Embryonic facial prominence (tissue), 1 donor: ENCODE measurements at regions not wholly inside any gene's neighbourhood (a gene's known extent, or its start where the extent isn't known, plus 50 kb on each side); places are given as distances from the start of the nearest gene placed in this dataset.
"Not testable (repeated sequence)": the region's sequence is repeated elsewhere in the genome, so short reads cannot be mapped to it uniquely, and the experiment has no call there.

Experiments
- DNase-seq: peaks from one replicate; pipeline ENCODE4 v3.0.0-alpha.2; 2016; ENCODE audit errors: extremely low spot score

DNA sequence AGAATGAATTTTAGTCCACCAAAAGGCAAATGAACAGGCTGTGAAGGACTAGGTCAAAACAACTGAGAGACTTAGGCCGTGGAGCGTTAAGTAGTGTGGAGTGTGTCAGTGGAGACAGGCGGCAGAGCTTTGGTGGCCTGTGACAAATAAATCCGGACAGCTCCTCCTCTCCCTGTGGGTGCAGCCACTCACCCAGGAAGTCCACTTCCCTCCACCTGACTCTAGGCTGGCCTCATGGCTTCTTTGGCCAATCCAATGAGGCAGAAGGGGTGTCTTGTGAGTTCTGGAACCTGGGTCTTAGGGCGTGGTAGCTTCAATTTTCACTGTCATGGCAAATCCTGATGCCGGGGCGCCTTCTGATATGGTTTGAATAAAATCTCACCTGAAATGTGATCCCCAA is 180.9 kb upstream of the C14orf180 start:
- DNase-seq: no peak

DNA sequence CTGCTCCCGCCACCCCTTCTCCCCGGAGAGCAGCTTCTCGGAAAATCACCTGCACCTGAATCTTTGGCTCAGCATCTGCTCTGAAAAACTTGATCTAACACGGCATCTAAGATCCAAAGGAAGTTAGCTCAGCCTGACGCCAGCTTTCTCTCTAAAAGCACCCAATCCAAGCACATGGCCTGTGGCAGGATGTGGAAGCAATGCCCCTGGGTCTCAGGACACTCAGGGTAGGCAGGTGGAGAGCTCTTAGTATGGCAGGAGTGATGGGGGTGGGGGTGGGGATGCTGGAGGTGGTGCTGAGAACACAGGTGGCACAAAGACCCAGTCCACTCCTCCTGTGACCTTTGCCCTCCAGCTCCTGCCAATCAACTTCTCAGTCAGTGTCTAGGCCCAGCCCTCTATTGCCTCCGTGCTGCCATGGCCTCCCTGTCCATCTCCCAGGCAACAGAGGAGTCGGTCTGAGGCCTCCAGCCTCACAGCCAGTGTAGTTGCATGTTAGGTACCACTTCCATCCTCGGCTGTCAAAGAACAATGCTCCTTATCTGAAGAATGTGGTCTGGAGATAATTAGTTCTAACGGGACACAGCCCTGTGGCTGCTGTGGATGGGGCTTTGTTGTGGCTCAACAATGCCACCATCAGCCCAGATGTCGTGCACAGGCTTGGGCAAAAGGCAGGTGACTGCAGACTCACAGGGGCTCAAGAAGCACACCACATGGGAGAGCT is 180.0 kb upstream of the C14orf180 start:
- no peak for DNase-seq

DNA sequence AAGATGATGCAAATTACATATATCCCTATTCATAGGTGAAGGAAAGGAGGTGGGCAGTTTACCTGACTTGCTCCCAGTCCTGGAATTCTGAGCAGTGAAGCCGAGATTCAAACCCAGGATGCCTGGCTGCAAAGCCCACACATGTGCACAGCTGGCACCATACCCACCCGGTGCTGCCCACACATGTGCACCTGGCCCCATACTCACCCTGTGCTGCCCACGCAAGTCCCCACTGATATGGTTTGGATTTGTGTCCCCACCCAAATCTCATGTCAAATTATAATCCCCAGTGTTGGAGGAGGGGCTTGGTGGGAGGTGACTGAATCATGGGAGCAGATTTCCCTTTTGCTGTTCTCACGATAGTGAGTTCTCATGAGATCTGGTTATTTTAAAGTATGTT is 179.2 kb upstream of the C14orf180 start:
- no peak for DNase-seq

DNA sequence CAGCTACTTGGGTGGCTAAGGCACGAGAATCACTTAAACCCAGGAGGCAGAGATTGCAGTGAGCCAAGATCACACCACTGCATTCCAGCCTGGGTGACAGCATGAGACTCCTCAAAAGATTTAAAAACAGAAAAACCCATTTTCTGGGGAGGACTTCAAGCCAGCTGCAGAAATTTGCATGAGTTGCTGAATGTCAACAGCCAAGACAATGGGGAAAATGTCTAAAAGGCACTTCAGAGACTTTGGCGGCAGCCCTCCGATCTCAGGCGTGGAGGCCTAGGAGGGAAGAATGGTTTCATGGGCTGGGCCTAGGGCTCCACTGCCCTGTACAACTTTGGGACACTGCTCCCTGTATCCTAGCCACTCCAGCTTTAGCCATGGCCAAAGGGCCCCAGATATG is 177.8 kb upstream of the C14orf180 start:
- DNase-seq: no peak

DNA sequence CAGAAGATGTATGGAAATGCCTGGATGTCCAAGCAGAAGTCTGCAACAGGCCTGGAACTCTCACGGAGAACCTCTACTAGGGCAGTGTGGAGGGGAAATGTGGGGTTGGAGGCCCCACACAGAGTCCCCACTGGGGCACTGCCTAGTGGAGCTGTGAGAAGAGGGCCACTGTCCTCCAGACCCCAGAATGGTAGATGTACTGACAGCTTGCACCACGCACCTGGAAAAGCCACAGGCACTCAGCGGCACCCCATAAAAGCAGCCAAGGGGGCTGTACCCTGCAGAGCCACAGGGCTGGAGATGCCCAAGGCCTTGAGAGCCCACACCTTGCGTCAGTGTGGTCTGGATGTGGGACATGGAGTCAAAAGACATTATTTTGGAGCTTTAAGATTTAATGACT is 177.3 kb upstream of the C14orf180 start:
- not testable (repeated sequence) for DNase-seq

DNA sequence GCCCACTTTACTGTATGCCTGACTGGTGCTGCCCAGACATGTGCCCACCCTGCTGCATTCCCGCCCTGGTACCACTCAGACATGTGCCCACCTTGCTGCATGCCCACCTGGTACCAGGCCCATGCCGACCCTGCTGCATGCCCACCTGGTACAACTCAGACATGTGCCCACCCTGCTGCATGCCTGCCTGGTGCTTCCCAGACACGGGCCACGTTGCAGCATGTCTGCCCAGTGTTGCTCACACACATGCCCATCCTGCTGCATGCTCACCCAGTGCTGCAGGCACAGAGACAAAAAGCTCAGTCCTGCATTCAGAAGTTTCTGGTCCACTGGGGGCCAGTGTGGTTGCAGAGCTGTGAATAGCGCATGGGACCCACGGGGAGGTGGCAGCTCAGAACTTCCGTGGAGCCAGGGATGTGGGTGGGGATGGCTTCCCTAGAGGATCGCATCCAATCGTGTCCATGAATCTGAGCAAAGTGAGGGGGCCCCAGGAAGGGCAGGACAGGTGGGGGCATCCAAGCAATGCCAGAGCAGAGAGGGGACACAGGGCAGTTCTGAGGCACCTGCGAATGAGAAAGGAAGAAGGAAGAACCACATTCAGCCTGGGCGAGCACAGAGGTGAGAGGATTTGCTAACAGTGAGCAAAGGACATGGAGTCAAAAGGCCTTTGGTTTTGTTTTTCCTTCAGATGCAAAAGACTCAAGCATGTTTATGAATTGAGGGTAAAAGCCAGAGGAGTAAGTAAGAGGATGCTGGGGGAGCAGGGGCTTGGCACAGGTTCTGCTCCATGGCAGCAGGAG is 175.9 kb upstream of the C14orf180 start:
- no peak for DNase-seq

DNA sequence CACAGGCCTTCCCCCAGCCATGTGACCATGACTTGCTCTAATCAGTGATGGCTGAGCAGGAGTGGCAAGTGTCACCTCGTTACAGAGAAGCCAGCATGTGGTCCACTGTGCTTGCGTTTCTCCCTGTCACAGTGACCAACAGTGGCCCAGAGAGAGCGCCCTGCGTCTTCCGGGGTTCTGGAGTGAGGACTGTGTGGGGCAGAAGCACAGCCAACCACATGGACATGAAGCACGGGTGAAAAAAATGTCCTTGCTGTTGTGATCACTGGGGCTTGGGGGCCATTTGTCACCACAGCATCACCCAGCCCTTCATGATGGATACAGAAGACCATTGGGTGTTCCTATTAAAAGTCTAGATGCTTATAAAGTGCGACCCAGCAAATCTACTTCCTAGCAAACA is 174.6 kb upstream of the C14orf180 start:
- no peak for DNase-seq

DNA sequence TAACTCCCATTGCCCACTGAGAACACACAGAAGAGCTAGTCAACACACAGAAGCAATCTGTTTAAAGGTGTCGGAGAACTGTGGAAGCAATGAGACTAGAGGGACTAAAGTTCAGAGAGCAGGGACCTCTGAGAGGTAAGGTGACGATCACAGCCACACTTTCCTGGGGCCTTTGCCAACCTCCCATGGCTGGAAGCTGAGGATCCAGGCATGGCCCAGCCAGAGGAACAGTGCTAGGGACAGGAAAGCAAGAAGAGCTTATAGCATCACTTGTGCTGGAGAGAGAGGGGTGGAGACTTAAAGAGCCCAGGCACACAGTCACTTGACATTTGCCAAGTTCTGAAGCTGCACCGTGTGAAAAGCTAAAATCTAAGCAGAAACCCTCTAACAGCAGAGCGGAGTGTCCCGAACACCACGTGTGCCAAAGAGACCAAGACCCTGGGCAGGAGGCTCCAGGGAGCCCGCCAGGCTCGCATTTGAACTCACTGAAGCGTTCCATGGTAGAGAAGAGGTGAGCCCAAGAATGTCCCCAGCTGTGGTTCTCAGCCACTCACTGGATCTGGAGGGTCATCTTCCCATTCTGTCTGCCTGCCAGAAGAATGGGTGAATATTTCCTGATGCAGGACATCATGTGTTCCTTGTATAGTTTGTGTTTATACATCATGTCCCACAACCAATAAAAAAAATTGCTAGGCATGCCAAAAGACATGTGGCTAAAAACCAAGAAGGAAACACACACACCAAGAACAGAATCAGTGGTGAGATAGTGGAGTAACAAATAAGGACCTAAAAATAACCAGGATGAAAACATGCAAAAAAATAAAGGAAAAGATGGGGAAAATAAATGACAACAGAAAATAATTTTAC is 174.0 kb upstream of the C14orf180 start:
- DNase-seq: no peak

DNA sequence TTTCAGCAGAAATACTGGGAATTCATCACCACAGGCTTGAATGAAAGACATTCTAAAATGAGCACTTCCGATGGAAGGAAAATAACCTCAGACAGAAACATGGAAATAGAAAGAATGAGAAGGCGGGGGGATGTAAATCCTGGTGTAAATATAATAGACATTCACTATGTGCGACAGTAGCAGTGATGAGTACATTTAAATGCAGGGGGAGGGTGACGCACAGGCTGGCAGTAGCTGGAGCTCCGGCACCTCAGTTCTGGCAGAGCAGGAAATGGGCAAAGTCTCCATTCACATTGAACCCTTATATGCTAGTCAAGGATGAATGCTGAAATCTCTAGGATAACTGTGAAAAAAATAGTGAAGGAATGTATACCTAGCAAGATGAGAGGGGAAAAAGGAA is 172.7 kb upstream of the C14orf180 start:
- DNase-seq: no peak

DNA sequence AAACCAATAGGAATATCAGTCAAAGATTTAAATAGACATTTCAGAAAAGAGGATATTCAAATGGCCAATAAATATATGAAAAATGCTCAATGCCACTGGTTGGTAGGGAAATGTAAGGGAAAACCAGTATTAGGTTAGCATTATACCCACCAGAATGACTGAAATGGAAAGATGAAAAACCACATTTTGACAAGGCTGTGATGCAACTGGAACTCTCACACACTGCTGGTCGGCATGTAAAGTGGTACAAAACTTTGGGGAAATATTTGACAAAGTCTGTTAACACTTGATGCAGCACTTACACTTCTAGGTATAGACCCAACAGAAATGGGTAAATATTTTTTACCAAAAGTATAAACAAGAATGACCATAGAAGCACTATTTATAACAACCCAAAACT is 163.2 kb upstream of the C14orf180 start:
- DNase-seq: no peak

DNA sequence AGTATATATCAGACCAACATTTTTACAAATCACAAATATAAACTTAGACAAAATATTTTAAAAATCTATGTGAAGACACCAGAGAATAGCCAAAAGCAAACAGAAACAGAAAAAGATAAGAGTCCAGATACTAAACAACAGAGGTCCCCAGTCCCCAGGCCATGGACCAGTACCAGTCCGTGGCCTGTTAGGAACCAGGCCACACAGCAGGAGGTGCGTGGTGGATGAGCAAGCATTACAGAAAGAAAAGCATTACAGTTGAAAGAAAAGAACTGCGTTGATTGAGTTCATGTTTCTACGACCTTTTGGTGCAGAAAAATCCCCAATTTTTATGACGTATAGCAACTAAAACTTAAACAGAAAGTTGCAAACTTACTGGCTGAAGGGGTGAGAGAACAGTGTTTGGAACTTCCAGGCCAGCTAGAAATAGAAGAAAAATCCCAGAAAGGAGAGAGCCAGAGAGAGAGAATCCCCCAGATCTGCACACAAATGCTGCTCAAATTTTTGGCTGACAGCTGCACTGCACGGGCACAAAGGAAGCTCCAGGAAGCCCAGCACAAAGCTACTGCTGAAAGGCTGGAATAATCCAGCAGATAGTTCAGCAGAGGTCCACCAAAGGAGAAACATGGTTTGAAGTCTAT is 159.6 kb upstream of the C14orf180 start:
- no peak for DNase-seq

DNA sequence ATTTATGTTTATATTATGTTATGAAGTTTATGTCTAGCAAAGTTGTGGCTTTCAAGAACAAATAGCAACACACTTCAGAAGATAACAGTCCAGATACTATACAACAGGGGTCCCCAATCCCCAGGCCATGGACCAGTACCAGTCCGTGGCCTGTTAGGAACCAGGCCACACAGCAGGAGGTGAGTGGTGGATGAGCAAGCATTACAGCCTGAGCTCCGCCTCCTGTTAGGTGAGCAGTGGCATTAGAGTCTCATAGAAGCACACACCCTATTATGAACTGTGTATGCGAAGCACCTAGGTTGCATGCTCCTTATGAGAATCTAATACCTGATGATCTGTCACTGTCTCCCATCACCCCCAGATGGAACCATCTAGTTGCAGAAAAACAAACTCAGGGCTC is 159.0 kb upstream of the C14orf180 start:
- not testable (repeated sequence) for DNase-seq

DNA sequence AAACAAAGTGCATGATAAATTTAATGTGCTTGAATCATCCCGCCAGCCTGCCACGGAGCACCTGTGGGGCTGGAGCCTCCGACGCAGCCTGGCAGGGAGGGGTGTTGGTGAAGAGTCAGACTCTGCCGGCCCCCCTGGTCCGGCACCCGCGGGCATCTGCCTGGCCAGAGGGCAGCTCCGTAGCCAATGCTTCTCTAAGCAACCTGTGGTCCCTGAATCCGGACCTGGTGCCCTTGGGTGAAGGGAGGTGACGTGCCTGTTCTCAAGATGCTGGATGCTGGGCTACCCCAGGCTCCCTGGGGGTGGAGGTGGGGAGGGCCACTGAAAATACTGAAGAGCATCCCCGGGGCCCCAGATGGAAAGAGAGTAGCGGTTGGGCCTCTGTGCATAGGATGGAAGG is 158.6 kb upstream of the C14orf180 start:
- DNase-seq: no peak

DNA sequence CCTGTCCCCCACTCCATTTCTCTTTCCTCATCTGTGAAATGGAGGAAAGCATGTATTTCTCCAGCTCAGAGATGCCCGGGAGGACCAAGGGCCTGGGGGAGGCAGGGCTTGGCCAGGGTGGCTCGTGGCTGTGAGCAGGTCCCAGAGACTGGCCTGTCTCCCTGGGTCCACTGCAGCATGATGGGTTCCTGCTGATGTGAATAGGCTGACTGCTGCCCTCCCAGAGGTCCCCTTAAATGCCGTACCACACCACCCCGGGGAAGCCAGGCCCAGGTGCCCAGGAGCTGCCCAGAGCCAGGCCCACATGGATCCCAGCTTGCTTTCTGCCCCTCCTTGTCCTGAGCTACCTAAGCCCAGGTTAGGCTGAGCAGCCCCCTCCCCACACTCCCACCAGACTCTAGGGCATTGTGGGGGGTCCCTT is 158.2 kb upstream of the C14orf180 start:
- DNase-seq: no peak

DNA sequence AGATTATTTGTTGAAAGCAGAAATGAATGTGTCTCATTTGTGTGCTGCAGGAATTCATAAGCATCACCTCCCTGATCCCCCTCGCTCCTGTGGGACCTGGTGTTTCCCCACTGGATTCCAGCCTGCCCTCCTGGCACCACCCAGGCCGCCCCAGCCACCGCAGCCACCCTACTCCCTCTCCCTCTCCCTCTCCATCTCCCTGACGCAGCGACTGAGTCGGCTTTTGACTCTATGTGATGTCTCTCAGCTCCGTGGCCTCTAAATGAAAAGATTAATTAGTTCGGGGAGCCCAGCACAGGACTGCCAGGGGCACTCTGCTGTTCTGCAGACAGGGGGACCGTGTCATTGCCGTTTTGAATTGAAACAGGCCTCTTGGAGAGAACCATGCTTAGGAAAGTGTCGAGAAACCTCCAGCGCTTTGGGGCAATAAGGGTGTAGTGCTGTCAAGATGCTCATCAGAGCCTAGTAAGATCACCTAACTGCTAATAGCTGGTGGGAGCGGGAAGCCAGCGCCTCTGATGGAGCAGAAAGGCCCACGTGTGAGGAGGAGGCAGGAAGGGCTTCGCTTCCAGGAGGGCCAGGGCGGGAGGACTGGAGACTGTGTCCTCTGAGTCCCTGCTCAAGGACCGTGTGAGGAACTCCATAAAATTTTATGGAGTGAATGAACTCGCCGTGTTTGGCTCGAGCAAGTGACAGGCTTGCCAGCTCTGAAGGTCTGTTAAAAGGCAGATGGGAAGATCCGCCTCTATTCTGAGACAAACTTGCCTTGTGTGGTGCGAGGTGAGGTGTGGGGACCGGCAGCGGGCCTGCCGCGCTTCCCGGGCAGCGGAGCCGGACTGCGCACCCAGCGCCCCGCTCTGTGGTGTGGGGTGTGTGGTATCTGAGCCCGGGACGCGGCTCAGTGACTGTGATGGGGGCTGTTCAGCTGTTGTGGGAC is 157.4 kb upstream of the C14orf180 start:
- no peak for DNase-seq

DNA sequence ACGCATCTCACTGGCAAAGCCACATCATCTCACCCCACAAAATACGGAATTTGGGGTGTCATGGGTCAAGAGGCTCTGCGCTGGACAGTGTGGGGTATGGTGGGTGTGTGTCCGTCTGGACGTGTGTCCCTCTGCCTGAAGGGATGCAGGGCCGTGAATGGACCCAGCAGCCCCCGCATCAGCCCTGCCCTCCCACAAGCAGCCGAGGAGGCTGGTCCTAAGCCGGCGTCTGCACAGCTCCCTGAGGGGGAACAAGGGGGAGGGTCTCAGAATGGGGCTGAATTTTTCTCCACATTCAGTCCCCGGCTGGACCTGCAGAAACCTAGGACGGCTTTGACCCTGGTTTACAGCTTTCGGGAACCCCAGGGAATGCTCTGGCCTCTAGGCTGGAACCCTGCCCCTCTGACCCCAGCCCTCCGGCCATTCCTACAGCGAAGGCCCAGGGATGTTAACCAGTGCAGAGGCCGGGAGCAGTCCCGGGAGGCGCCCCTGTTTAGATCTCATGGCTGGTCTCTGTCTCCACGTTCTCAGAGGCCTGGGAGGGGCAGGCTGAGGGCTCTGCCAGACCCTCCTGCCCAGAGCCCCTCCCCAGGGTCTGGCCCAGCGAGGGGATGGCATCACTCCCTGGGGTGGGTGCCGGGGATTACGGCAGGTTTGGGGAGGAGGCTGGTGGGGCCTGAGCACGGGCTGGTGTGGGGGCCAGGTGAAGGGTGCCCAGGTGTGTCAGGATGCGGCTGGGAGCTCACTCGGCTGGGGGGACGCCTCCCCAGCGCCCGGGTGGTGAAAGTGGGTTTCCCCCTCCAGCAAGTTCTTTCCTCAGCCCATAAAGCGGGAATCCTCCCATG is 156.5 kb upstream of the C14orf180 start:
- DNase-seq: no peak

DNA sequence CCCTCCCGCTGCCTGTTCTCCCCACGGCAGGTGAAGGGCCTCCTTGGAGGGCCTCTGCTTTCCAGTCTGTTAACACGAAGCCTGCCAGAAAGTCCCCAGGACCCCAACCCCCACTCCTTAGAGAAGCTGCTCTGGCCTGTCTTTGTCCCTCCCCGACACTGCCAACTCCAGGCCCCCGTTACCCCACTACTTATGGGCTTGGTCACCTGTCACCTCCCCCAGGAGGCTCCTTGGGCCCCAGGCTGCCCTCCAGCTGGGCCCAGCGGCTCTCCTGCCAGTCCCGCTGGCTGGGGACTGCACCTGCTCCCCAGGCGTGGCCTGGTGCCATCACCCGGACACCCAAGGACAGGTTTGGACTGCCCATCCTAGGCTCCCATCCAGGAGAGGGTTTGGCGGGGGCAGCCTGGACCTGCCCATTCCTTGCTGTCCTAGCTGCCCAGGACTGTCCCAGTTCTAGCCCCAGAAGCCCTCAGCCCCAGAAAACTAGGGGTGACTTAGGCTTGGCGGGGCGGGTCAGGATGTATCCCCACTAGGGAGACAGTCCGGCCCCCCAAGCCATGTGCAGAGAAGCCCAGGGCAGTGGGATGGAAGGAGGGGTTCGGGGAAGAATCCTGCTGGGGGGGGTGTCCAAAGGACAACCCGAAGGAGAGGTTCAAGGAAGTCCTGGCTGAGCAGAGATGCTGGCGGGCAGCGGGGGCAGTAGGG is 155.7 kb upstream of the C14orf180 start:
- no peak for DNase-seq

DNA sequence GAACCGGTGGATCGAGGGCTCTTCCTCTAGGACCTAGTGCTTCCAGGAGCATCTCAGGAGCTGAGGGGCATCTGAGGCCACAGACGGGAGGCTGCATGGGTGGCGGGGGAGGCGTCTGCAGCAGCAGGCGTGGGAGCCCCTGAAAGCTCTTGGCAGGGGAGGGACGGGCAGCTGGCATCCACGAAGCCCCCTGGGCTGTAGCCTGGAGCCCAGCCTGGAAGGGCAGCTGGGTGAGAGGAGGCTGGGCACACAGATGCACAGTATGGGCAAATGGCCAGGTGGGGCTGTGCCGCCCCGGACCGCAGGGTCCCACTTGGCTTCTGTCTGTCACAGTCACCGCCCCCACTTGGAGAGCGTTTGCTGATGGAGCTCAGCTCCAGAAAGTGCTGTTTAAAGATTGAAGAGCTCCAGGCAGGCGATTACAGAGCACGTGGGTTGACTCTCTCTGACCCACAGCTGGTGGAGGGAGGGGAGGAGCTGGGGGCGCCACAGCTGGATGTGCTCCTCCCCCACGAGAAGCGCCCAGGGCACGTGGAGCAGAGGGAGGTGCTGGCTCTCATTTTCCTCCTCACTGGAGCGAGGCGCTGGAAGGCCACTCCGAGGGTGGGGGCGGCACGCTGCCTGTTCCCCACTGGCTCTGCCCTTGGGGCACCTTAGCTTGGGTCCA is 155.0 kb upstream of the C14orf180 start:
- peak; percentile 18 for DNase-seq
